ENCODE measurements at regions not wholly inside any gene's neighbourhood (a gene's known extent, or its start where the extent isn't known, plus 50 kb on each side); places are given as distances from the start of the nearest gene placed in this dataset.

DNA sequence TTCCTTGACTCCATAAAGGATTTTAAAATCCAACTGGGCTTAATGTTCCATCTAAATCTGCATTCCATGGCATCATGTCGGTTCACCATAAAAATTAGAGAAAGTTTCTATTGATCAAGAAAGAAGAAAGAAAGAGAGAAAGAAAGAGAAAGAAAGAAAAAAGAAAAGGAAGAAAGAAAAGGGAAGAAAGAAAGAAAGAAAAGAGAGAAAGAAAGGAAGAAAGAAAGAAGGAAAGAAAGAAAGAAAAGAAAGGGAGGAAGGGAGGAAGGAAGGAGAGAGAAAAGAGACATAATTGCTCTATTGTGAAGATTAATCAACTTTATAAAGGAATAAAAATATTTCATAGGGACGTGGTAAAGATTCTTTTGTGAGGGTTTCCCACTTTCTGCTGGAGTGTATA, 329.2 kb downstream of the DLEU7 start:
- no CpG with 5 or more reads among the region's 2 CpGs for WGBS (ENCODE audit: extremely low coverage, insufficient coverage, low lambda C conversion rate)

DNA sequence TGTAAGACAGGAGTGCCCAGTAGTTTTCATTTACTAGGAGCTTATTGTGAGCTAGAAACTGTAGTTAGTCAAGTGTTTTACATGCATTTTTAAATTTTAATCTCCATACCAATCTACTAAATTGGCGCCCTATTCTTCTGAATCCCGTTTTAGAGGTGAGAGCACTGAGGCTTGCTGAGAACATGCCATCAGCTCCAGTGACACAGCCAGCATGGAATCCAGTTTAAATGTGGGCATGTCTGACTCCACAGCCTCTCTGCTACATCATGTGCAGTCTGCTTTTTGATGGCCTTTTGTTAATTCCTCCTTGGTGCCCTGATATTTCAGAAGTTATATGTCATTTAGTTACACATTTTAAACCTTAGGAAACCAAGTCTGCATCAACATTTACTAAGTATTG, 325.4 kb downstream of the DLEU7 start:
- Histone ChIP-seq H2AK5ac (ENCODE audit: low read length) (no peak overlapping the region), H3K27me3 (ENCODE audit: insufficient read depth, low read length, poor library complexity) (no peaks in the 10 kb centered on the region), H3K4ac (ENCODE audit: low read depth, low read length) (no peak overlapping the region), H3K56ac (ENCODE audit: low read length) (no peak overlapping the region), H3K4me2 (ENCODE audit: low read length) (no peak overlapping the region), H3K4me3 (ENCODE audit: low read length) (no peak overlapping the region), H3K23ac (ENCODE audit: low read length) (no peak overlapping the region), H3K18ac (ENCODE audit: low read length) (no peak overlapping the region), H2BK120ac (ENCODE audit: low read depth, low read length) (no peak overlapping the region), H3K36me3 (ENCODE audit: control insufficient read depth, insufficient read depth, low read length) (no peaks in the 10 kb centered on the region), H3K79me2 (ENCODE audit: control insufficient read depth, insufficient read depth, low read length) (no peaks in the 10 kb centered on the region), H3K4me1 (ENCODE audit: control insufficient read depth, low read depth, low read length) (no peaks in the 10 kb centered on the region), H2BK15ac (replicated peaks; ENCODE audit: low read depth) (no peak overlapping the region), H2BK5ac (ENCODE audit: low read length) (no peak overlapping the region), H3K9ac (ENCODE audit: low read length) (no peak overlapping the region), H3K27ac (ENCODE audit: low read depth, low read length) (no peak overlapping the region), H4K8ac (ENCODE audit: low read depth, low read length) (no peak overlapping the region), H4K5ac (ENCODE audit: low read length) (no peak overlapping the region), H3K79me1 (ENCODE audit: low read length) (no peaks in the 10 kb centered on the region)
- no CpG with 5 or more reads among the region's 2 CpGs for WGBS (ENCODE audit: extremely low coverage, insufficient coverage, low lambda C conversion rate)
- no peak for DNase-seq

More for the DNA sequence above, 329.2 kb downstream of the DLEU7 start:
- no peak overlapping the region for H3K23ac ChIP-seq (ENCODE audit: low read length)
- H3K4me2 ChIP-seq (ENCODE audit: low read length), result no peak overlapping the region
- H3K27ac ChIP-seq (ENCODE audit: low read depth, low read length), result no peak overlapping the region
- no peak for DNase-seq
- no peaks in the 10 kb centered on the region for H3K4me1 ChIP-seq (ENCODE audit: control insufficient read depth, low read depth, low read length)
- no peak overlapping the region for H2BK120ac ChIP-seq (ENCODE audit: low read depth, low read length)
- H2BK15ac ChIP-seq (replicated peaks; ENCODE audit: low read depth), result no peak overlapping the region
- no peaks in the 10 kb centered on the region for H3K79me2 ChIP-seq (ENCODE audit: control insufficient read depth, insufficient read depth, low read length)
- no peak overlapping the region for H2BK5ac ChIP-seq (ENCODE audit: low read length)
- H3K36me3 ChIP-seq (ENCODE audit: control insufficient read depth, insufficient read depth, low read length), result no peaks in the 10 kb centered on the region
- no peaks in the 10 kb centered on the region for H3K79me1 ChIP-seq (ENCODE audit: low read length)
- no peak overlapping the region for H4K5ac ChIP-seq (ENCODE audit: low read length)
- no peak overlapping the region for H2AK5ac ChIP-seq (ENCODE audit: low read length)
- no peak overlapping the region for H3K4me3 ChIP-seq (ENCODE audit: low read length)
- no peak overlapping the region for H3K9ac ChIP-seq (ENCODE audit: low read length)
- H3K4ac ChIP-seq (ENCODE audit: low read depth, low read length), result no peak overlapping the region
- no peaks in the 10 kb centered on the region for H3K27me3 ChIP-seq (ENCODE audit: insufficient read depth, low read length, poor library complexity)
- H4K8ac ChIP-seq (ENCODE audit: low read depth, low read length), result no peak overlapping the region
- no peak overlapping the region for H3K18ac ChIP-seq (ENCODE audit: low read length)
- no peak overlapping the region for H3K56ac ChIP-seq (ENCODE audit: low read length)

DNA sequence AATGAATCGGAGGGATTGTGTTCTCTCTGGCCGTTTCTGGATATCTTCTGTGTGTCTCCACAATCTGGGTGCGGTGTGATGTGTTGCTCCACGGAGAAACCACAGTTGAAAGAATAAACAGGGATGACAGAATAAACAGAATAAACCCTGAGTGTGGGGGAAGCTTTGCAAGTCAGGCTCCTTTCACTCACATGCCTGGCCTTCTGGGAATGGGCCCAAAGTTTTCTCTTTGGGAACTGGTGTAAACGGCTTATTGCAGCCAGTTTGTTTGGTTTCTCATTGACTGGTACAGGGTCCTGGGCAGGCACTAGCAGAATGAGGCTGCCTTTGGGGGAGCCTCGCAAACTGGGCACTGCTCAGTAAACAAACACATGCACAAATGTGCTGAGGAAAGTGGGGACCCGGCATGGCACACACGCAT, 324.7 kb downstream of the DLEU7 start:
- H3K27ac ChIP-seq (ENCODE audit: low read depth, low read length), result no peak overlapping the region
- no peaks in the 10 kb centered on the region for H3K79me1 ChIP-seq (ENCODE audit: low read length)
- no peak overlapping the region for H3K9ac ChIP-seq (ENCODE audit: low read length)
- no CpG with 5 or more reads among the region's 8 CpGs for WGBS (ENCODE audit: extremely low coverage, insufficient coverage, low lambda C conversion rate)
- no peak overlapping the region for H3K56ac ChIP-seq (ENCODE audit: low read length)
- no peak overlapping the region for H3K18ac ChIP-seq (ENCODE audit: low read length)
- DNase-seq, result no peak
- no peak overlapping the region for H2BK120ac ChIP-seq (ENCODE audit: low read depth, low read length)
- no peak overlapping the region for H2BK5ac ChIP-seq (ENCODE audit: low read length)
- no peak overlapping the region for H4K8ac ChIP-seq (ENCODE audit: low read depth, low read length)
- H4K5ac ChIP-seq (ENCODE audit: low read length), result no peak overlapping the region
- no peaks in the 10 kb centered on the region for H3K27me3 ChIP-seq (ENCODE audit: insufficient read depth, low read length, poor library complexity)
- no peak overlapping the region for H3K23ac ChIP-seq (ENCODE audit: low read length)
- no peak overlapping the region for H3K4me3 ChIP-seq (ENCODE audit: low read length)
- no peaks in the 10 kb centered on the region for H3K79me2 ChIP-seq (ENCODE audit: control insufficient read depth, insufficient read depth, low read length)
- no peaks in the 10 kb centered on the region for H3K4me1 ChIP-seq (ENCODE audit: control insufficient read depth, low read depth, low read length)
- H3K36me3 ChIP-seq (ENCODE audit: control insufficient read depth, insufficient read depth, low read length), result no peaks in the 10 kb centered on the region
- no peak overlapping the region for H2BK15ac ChIP-seq (replicated peaks; ENCODE audit: low read depth)
- no peak overlapping the region for H3K4me2 ChIP-seq (ENCODE audit: low read length)
- no peak overlapping the region for H3K4ac ChIP-seq (ENCODE audit: low read depth, low read length)
- H2AK5ac ChIP-seq (ENCODE audit: low read length), result no peak overlapping the region

DNA sequence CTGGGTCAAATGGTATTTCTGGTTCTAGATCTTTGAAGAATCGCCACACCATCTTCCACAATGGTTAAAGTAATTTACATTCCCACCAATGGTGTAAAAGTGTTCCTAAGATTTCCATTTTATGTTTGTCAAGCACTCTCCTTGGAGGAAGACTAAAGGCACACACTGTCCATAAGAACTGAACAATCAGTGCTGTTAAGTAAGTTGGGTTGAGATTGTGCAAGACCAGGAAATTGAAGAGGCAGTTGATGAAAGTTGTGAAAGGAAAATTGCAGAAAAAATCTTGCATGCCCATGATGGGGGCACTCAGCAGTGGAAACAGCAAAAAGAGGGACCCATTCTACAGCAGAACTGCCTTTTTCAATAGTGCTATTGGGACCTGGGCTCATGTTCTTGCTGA, 323.6 kb downstream of the DLEU7 start:
- no peak overlapping the region for H3K4ac ChIP-seq (ENCODE audit: low read depth, low read length)
- no peaks in the 10 kb centered on the region for H3K79me2 ChIP-seq (ENCODE audit: control insufficient read depth, insufficient read depth, low read length)
- WGBS (ENCODE audit: extremely low coverage, insufficient coverage, low lambda C conversion rate), result no CpG with 5 or more reads among the region's 1 CpG
- H2BK120ac ChIP-seq (ENCODE audit: low read depth, low read length), result no peak overlapping the region
- H3K23ac ChIP-seq (ENCODE audit: low read length), result no peak overlapping the region
- H3K36me3 ChIP-seq (ENCODE audit: control insufficient read depth, insufficient read depth, low read length), result no peaks in the 10 kb centered on the region
- no peak overlapping the region for H4K8ac ChIP-seq (ENCODE audit: low read depth, low read length)
- H3K79me1 ChIP-seq (ENCODE audit: low read length), result no peaks in the 10 kb centered on the region
- H3K27me3 ChIP-seq (ENCODE audit: insufficient read depth, low read length, poor library complexity), result no peaks in the 10 kb centered on the region
- H2AK5ac ChIP-seq (ENCODE audit: low read length), result no peak overlapping the region
- no peak overlapping the region for H2BK15ac ChIP-seq (replicated peaks; ENCODE audit: low read depth)
- no peak for DNase-seq
- no peak overlapping the region for H3K56ac ChIP-seq (ENCODE audit: low read length)
- H4K5ac ChIP-seq (ENCODE audit: low read length), result no peak overlapping the region
- no peak overlapping the region for H3K4me3 ChIP-seq (ENCODE audit: low read length)
- H3K9ac ChIP-seq (ENCODE audit: low read length), result no peak overlapping the region
- H3K27ac ChIP-seq (ENCODE audit: low read depth, low read length), result no peak overlapping the region
- no peaks in the 10 kb centered on the region for H3K4me1 ChIP-seq (ENCODE audit: control insufficient read depth, low read depth, low read length)
- no peak overlapping the region for H2BK5ac ChIP-seq (ENCODE audit: low read length)
- H3K4me2 ChIP-seq (ENCODE audit: low read length), result no peak overlapping the region
- no peak overlapping the region for H3K18ac ChIP-seq (ENCODE audit: low read length)

DNA sequence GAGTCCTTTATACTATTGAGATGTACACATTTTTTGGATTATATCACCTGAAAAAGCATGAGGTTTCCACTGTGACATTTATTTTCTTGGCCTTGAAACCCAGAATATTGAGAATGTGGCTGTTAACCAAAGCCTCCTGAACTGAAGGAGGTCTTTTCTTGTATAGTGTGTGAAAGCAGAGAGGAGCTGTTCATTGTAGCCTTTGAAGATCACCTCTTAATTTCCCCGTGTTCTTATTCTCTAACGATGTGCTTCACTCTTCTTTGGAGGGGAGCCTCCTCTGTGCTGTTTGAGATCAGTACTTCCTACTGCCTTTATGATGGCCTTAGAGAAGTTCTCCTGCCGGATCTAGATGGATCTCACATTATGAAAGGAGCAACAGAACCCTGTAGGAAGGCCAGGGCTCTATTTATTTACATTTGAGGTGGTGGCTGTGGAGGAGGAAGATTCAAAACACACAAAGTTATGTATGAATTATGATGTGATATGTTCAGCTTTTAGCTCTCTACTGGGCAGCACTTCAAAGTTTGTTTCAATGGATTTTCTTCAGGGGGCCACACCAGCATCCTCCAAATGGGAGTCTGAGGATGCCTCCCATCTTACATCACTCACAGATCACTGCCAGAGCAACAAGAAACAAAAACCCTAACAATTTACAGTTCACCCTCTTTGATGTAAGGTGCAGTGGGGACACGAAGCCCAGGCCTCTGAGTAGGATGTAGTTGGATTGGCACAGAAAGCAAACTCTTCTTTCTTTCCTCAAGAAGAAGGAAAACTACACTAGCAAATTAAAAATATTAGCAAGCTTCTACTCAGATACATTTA, 322.3 kb downstream of the DLEU7 start:
- WGBS (ENCODE audit: extremely low coverage, insufficient coverage, low lambda C conversion rate), result no CpG with 5 or more reads among the region's 4 CpGs

DNA sequence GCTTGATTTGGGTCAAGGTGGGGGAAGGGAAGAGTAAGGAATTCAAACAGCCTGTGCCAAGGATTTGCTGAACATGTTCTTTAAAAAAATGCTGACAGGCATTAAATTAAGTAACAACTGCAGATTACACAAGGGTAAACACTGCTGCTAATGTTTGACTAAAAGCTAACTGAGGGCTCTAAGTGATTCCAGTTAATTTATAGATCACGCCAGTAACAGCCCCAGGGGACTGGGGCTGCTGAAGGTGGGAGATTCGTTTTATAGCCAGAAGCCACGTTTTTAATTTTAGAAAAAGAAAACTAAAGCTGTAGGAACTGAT, 321.7 kb downstream of the DLEU7 start:
- Histone ChIP-seq H3K9ac (ENCODE audit: low read length) (no peak overlapping the region), H3K23ac (ENCODE audit: low read length) (no peak overlapping the region), H2BK120ac (ENCODE audit: low read depth, low read length) (no peak overlapping the region), H3K18ac (ENCODE audit: low read length) (no peak overlapping the region), H3K27ac (ENCODE audit: low read depth, low read length) (no peak overlapping the region), H3K27me3 (ENCODE audit: insufficient read depth, low read length, poor library complexity) (no peaks in the 10 kb centered on the region), H3K36me3 (ENCODE audit: control insufficient read depth, insufficient read depth, low read length) (no peaks in the 10 kb centered on the region), H3K4me3 (ENCODE audit: low read length) (no peak overlapping the region), H3K4me1 (ENCODE audit: control insufficient read depth, low read depth, low read length) (no peaks in the 10 kb centered on the region), H3K4me2 (ENCODE audit: low read length) (no peak overlapping the region), H3K79me2 (ENCODE audit: control insufficient read depth, insufficient read depth, low read length) (no peaks in the 10 kb centered on the region), H3K4ac (ENCODE audit: low read depth, low read length) (no peak overlapping the region), H3K79me1 (ENCODE audit: low read length) (no peaks in the 10 kb centered on the region), H4K5ac (ENCODE audit: low read length) (no peak overlapping the region), H2AK5ac (ENCODE audit: low read length) (no peak overlapping the region), H2BK15ac (replicated peaks; ENCODE audit: low read depth) (no peak overlapping the region), H2BK5ac (ENCODE audit: low read length) (no peak overlapping the region), H4K8ac (ENCODE audit: low read depth, low read length) (no peak overlapping the region), H3K56ac (ENCODE audit: low read length) (no peak overlapping the region)
- WGBS (ENCODE audit: extremely low coverage, insufficient coverage, low lambda C conversion rate), result no CpG with 5 or more reads among the region's 3 CpGs
- no peak for DNase-seq

More for the DNA sequence above, 322.3 kb downstream of the DLEU7 start:
- no peak overlapping the region for H2BK5ac ChIP-seq (ENCODE audit: low read length)
- H2AK5ac ChIP-seq (ENCODE audit: low read length), result no peak overlapping the region
- H2BK15ac ChIP-seq (replicated peaks; ENCODE audit: low read depth), result no peak overlapping the region
- H3K27me3 ChIP-seq (ENCODE audit: insufficient read depth, low read length, poor library complexity), result no peaks in the 10 kb centered on the region
- no peaks in the 10 kb centered on the region for H3K79me1 ChIP-seq (ENCODE audit: low read length)
- H3K4ac ChIP-seq (ENCODE audit: low read depth, low read length), result no peak overlapping the region
- no peak overlapping the region for H2BK120ac ChIP-seq (ENCODE audit: low read depth, low read length)
- no peaks in the 10 kb centered on the region for H3K4me1 ChIP-seq (ENCODE audit: control insufficient read depth, low read depth, low read length)
- H3K56ac ChIP-seq (ENCODE audit: low read length), result no peak overlapping the region
- no peak overlapping the region for H3K27ac ChIP-seq (ENCODE audit: low read depth, low read length)
- H3K9ac ChIP-seq (ENCODE audit: low read length), result no peak overlapping the region
- no peak overlapping the region for H4K5ac ChIP-seq (ENCODE audit: low read length)
- no peak overlapping the region for H4K8ac ChIP-seq (ENCODE audit: low read depth, low read length)
- H3K79me2 ChIP-seq (ENCODE audit: control insufficient read depth, insufficient read depth, low read length), result no peaks in the 10 kb centered on the region
- no peak overlapping the region for H3K4me2 ChIP-seq (ENCODE audit: low read length)
- no peak for DNase-seq
- no peak overlapping the region for H3K4me3 ChIP-seq (ENCODE audit: low read length)
- H3K18ac ChIP-seq (ENCODE audit: low read length), result no peak overlapping the region
- no peak overlapping the region for H3K23ac ChIP-seq (ENCODE audit: low read length)
- no peaks in the 10 kb centered on the region for H3K36me3 ChIP-seq (ENCODE audit: control insufficient read depth, insufficient read depth, low read length)
